OCI-LY3 (cell line): ENCODE measurements at regions not wholly inside any gene's neighbourhood (a gene's known extent, or its start where the extent isn't known, plus 50 kb on each side); places are given as distances from the start of the nearest gene placed in this dataset.

Experiments used
- CTCF ChIP-seq: fragments of 200-600, 300-600 bp; sonication (generic); IDR thresholded peaks from 2 replicates; pipeline ENCODE4 v1.5.1; 2014; ENCODE audit warnings: antibody characterized with exemption, low read length, low read depth
- EZH2phosphoT487 ChIP-seq: fragments of 200-600 bp; shearing (Covaris generic); IDR thresholded peaks from 2 replicates; pipeline ENCODE4 v1.6.1; 2018; ENCODE audit warnings: antibody characterized with exemption, mixed run types, low read depth

GRCh38 chr4:135694066-135694465 is 1492.5 kb upstream of the PABPC4L start:
- TF ChIP-seq CTCF (no peak), EZH2phosphoT487 (no peak)
